Right lobe of liver (tissue), 4 donors: ENCODE measurements at regions not wholly inside any gene's neighbourhood (a gene's known extent, or its start where the extent isn't known, plus 50 kb on each side); places are given as distances from the start of the nearest gene placed in this dataset.

Source experiments
- CTCF ChIP-seq, 4 donors: fragments of 200-600 bp in 3 of 4; fragments of 450-650 bp in 1 of 4; IDR thresholded peaks; one replicate each; pipeline versions ENCODE4 v1.5.1 to v1.8.0; 2016 to 2022; ENCODE audit warnings: antibody characterized with exemption in 4 of 4, mild to moderate bottlenecking in 2 of 4
- POLR2A ChIP-seq: fragments of 450-650 bp; IDR thresholded peaks from one replicate; pipeline ENCODE4 v1.6.1; 2017; ENCODE audit warnings: antibody characterized with exemption, mild to moderate bottlenecking
- donor health status: DM: no; HTN: no; CAD: no.
- donor health status: DM: no; HTN: no; CAD: no.
- donor health status: DM: no; HTN: yes; CAD: no.

GRCh38 chr3:70738291-70738681 lies 425.8 kb upstream of the MDFIC2 start:
- TF ChIP-seq CTCF (IDR thresholded peaks at IDR 0.05): no peak
- TF ChIP-seq POLR2A: no peak
